ENCODE measurements at regions not wholly inside any gene's neighbourhood (a gene's known extent, or its start where the extent isn't known, plus 50 kb on each side); places are given as distances from the start of the nearest gene placed in this dataset.

GRCh38 chr6:97449444-97449966 is 166.5 kb upstream of the MMS22L start:
- TF ChIP-seq CTCF (IDR thresholded peaks at IDR 0.05) (no peak), POLR2A (IDR thresholded peaks at IDR 0.05) (no peak)
